BJ (cell line): ENCODE measurements at regions not wholly inside any gene's neighbourhood (a gene's known extent, or its start where the extent isn't known, plus 50 kb on each side); places are given as distances from the start of the nearest gene placed in this dataset.

ENCODE experiments used
- CTCF ChIA-PET: fragments of 350-600 bp; formaldehyde crosslinking; extraction: SDS; loops from one replicate; lab custom pipeline; 2021; ENCODE audit warnings: antibody characterized with exemption, inconsistent platforms; lab: Yijun Ruan, JAX
- POLR2A ChIA-PET: fragments of 300-600 bp; sonication (Branson Sonifier 250); formaldehyde crosslinking; extraction: SDS; loops from one replicate; lab custom pipeline; 2021; ENCODE audit warnings: antibody characterized with exemption; lab: Charles Lee
- DNase-seq: peaks from one replicate; pipeline ENCODE4 v3.0.0-alpha.2; 2011; ENCODE audit warnings: low read depth
- H3K27me3 ChIP-seq: 2 replicates; pipeline ENCODE4 v1.6.0; 2011; ENCODE audit warnings: low read length; ENCODE audit not compliant: control insufficient read depth, insufficient read depth
- H3K36me3 ChIP-seq: 2 replicates; pipeline ENCODE4 v1.5.1; 2011; ENCODE audit warnings: low read length; ENCODE audit not compliant: control insufficient read depth, insufficient read depth
- H3K4me3 ChIP-seq: 2 replicates; pipeline ENCODE4 v1.5.1; 2011; ENCODE audit warnings: low read depth, mild to moderate bottlenecking, control low read depth, low read length
- TF ChIP-seq, protein P1 (sequence below): IDR thresholded peaks from 2 replicates; pipeline ENCODE4 v1.5.1; 2011; ENCODE audit warnings: low read depth, mild to moderate bottlenecking, control low read depth, inconsistent platforms, low read length, moderate library complexity; ENCODE audit not compliant: insufficient read depth

DNA sequence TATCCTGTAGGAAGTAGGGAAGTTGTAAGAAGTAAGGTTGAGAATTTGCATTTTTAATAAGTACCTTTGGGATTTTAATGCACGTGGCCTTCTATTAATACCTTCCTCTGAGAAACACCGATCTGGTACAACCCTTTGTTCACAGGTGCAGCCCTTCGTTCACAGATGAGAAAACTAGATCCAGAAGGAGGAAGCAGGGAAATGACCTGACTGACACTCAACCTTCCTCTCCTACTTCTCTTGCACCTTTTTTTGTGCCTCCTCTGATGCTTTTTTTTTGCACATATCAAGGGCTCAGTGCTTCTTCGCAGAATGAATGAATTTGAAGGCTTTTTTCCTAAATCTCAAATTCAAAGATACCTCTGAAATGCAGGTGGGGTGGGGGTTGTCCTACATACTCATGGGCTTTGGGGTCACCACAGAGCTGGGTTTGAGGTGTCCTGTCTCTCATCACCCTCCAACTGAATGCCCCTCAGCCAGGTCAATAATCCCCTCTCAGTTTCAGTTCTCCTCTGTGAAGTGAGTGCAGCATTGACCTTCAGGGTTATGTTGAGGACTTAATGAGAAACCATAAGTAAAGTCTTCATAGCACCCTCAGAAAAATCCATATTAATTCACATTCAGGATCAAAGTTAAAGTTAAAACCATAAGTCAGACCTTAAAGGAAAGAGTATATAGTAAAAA, 161.5 kb upstream of the CTNNB1 start:
- ChIA-PET POLR2A (no interaction called here), CTCF (no interaction called here)
- H3K4me3 ChIP-seq = no peak overlapping the region
- H3K36me3 ChIP-seq = no peaks in the 10 kb centered on the region
- H3K27me3 ChIP-seq = no peaks in the 10 kb centered on the region
- TF ChIP-seq, protein P1, sequence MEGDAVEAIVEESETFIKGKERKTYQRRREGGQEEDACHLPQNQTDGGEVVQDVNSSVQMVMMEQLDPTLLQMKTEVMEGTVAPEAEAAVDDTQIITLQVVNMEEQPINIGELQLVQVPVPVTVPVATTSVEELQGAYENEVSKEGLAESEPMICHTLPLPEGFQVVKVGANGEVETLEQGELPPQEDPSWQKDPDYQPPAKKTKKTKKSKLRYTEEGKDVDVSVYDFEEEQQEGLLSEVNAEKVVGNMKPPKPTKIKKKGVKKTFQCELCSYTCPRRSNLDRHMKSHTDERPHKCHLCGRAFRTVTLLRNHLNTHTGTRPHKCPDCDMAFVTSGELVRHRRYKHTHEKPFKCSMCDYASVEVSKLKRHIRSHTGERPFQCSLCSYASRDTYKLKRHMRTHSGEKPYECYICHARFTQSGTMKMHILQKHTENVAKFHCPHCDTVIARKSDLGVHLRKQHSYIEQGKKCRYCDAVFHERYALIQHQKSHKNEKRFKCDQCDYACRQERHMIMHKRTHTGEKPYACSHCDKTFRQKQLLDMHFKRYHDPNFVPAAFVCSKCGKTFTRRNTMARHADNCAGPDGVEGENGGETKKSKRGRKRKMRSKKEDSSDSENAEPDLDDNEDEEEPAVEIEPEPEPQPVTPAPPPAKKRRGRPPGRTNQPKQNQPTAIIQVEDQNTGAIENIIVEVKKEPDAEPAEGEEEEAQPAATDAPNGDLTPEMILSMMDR = no peak
- no peak for DNase-seq

DNA sequence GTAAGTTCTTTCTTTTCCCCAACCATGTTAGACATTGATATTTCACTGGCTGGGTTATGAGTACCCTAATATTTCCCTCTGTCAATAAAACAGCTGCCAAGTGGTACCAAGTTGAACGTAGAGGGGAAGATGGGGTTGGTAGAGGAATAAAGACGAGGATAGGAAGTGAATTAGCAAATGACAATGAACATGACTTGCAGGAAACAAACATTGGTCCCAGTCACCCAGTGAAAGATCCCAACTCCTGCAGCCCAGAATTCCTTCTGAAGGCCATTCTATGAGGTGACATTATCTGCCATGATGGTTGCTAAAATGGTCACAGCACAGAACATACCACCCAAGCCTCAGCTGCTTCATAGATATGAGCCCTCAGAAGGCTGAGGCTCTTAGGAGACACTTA, 159.0 kb upstream of the CTNNB1 start:
- POLR2A ChIA-PET = no interaction called here
- TF ChIP-seq, protein P1 = no peak
- Histone ChIP-seq H3K36me3 (no peaks in the 10 kb centered on the region), H3K27me3 (no peaks in the 10 kb centered on the region), H3K4me3 (no peak overlapping the region)
- CTCF ChIA-PET = no interaction called here
- no peak for DNase-seq

DNA sequence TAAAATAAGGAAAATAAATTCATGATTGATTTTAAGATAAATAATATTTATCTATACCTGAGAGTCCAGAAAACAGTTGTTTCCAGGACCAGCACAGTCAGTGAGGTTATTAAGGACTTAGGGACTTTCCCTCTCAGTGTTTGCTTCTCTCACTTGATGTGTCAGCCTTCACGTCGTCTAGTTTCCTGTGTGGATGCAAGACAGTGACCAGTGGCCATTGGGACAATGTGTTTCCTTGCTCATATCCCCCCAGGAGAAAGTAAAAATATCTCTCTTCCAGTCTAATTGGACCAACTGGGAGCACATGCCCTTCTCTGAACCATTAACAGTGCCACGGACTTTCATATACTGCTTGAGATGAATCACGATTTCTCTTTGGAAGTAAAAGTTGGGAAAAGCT, 157.8 kb upstream of the CTNNB1 start:
- no peak for DNase-seq
- ChIA-PET POLR2A (no interaction called here), CTCF (no interaction called here)
- TF ChIP-seq, protein P1 = no peak
- H3K4me3 ChIP-seq = no peak overlapping the region
- no peaks in the 10 kb centered on the region for H3K36me3 ChIP-seq
- no peaks in the 10 kb centered on the region for H3K27me3 ChIP-seq

DNA sequence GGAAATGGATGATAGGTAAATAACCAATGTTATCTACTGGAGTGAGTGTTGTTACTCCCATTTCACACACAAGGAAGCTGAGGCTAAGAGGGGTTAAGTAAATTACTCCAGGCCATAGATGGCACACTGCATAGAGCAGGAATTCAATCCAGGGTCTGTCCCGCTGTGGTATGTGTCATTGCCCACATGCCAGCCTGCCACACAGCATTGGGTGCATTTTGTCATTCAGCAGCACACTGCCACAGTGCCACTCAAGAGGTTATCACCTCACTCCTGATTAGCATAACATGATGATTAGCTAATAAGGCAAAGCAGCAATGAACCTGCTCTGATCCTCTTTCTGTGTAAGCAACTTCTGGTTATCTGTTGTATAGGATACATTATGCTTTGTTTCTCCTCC, 157.4 kb upstream of the CTNNB1 start:
- ChIA-PET CTCF (no interaction called here), POLR2A (no interaction called here)
- Histone ChIP-seq H3K4me3 (no peak overlapping the region), H3K27me3 (no peaks in the 10 kb centered on the region), H3K36me3 (no peaks in the 10 kb centered on the region)
- DNase-seq = no peak
- TF ChIP-seq, protein P1 = no peak

DNA sequence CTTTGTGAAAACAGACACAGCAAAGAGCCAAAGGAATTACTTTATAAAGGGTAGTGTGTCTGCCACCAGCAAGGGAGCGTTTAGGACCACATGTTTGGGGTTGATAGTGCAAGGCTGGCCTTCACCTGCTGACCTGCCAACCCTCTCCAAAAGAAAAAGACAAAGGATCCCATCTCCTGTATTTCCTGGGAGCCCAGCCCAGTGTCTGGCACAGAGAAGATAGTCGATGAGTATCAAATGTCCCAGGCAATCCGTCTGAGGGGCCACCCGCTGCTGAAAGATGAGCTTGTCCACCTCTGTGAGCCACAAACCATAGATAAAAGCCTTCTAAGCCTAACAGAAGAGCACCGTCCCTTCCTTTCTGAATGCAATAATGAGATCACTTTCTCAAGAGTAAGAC, 154.8 kb upstream of the CTNNB1 start:
- TF ChIP-seq, protein P1 = no peak
- H3K27me3 ChIP-seq = no peaks in the 10 kb centered on the region
- H3K4me3 ChIP-seq = no peak overlapping the region
- no peak for DNase-seq
- no peaks in the 10 kb centered on the region for H3K36me3 ChIP-seq
- ChIA-PET POLR2A (no interaction called here), CTCF (no interaction called here)
